Endothelial cell of umbilical vein (primary cell): ENCODE measurements at regions not wholly inside any gene's neighbourhood (a gene's known extent, or its start where the extent isn't known, plus 50 kb on each side); places are given as distances from the start of the nearest gene placed in this dataset.

Source experiments
- BruUV-seq: library from RNA; stranded (reverse); fragments of 400-500 nt; replicated peaks from 2 replicates; lab custom pipeline; 2021; lab: Mats Ljungman, UMichigan
- CTCF ChIA-PET: fragments of 300-600, 350-600 bp; sonication (Branson Sonifier 250); formaldehyde crosslinking; loops from one replicate; lab custom pipeline; 2021; ENCODE audit warnings: antibody characterized with exemption, inconsistent platforms; lab: Charles Lee
- POLR2A ChIA-PET: fragments of 300-600, 350-600 bp; sonication (Branson Sonifier 250); formaldehyde crosslinking; loops from one replicate; lab custom pipeline; 2021; ENCODE audit warnings: antibody characterized with exemption, inconsistent platforms; lab: Charles Lee
- DNase-seq: peaks from one replicate; pipeline ENCODE4 v3.0.0-alpha.2; 2011; ENCODE audit warnings: low read depth, low spot score
- FAIRE-seq: peaks from 2 replicates; lab custom pipeline; 2011; peaks lifted over from hg19 to GRCh38; lab: Jason Lieb, UNC
- H2AFZ ChIP-seq: 2 replicates; pipeline ENCODE4 v1.6.0; 2012; ENCODE audit warnings: low read depth, low read length, control low read depth, inconsistent platforms
- H3K27ac ChIP-seq: 2 replicates; pipeline ENCODE4 v1.5.1; 2011; ENCODE audit warnings: low read depth, mild to moderate bottlenecking, control low read depth, low read length, moderate library complexity; ENCODE audit not compliant: insufficient read depth
- H3K27me3 ChIP-seq, 2 experiments: 2 replicates each; pipeline versions ENCODE4 v1.6.0 to v1.6.1; 2011; ENCODE audit warnings: low read length in 2 of 2, mixed read lengths in 1 of 2; ENCODE audit not compliant: control insufficient read depth in 2 of 2, insufficient read depth in 2 of 2
- H3K36me3 ChIP-seq, 2 experiments: 2 replicates in 1 of 2; 3 replicates in 1 of 2; pipeline ENCODE4 v1.5.1; 2011; ENCODE audit warnings: low read length in 2 of 2, mild to moderate bottlenecking in 1 of 2, moderate library complexity in 1 of 2; ENCODE audit not compliant: control insufficient read depth in 2 of 2, insufficient read depth in 2 of 2; ENCODE audit errors: extremely low read depth in 1 of 2
- H3K4me1 ChIP-seq: 3 replicates; pipeline ENCODE4 v1.5.1; 2011; ENCODE audit warnings: mild to moderate bottlenecking, low read length; ENCODE audit not compliant: control insufficient read depth, insufficient read depth; ENCODE audit errors: extremely low read depth
- H3K4me2 ChIP-seq: 2 replicates; pipeline ENCODE4 v1.6.1; 2011; ENCODE audit warnings: low read length, control low read depth, mixed read lengths; ENCODE audit not compliant: insufficient read depth
- H3K4me3 ChIP-seq, 3 experiments: fragments of 200-600 bp in 1 of 3; sonication (generic), shearing (Covaris generic) in 1 of 3; replicated peaks in 1 of 3; 2 replicates each; pipeline ENCODE4 v1.5.1; 2011 to 2016; ENCODE audit warnings: control low read depth in 3 of 3, low read length in 3 of 3, mild to moderate bottlenecking in 2 of 3, inconsistent platforms in 1 of 3, low read depth in 1 of 3, moderate library complexity in 1 of 3; ENCODE audit not compliant: insufficient read depth in 1 of 3
- H3K79me2 ChIP-seq: 2 replicates; pipeline ENCODE4 v1.6.0; 2012; ENCODE audit warnings: low read length, inconsistent platforms; ENCODE audit not compliant: control insufficient read depth, insufficient read depth
- H3K9ac ChIP-seq: replicated peaks from 2 replicates; pipeline ENCODE3; 2011; ENCODE audit warnings: low read length, control low read depth; ENCODE audit not compliant: insufficient read depth; ENCODE audit errors: extremely low read depth
- H3K9me1 ChIP-seq: replicated peaks from 3 replicates; pipeline ENCODE4 v1.6.0; 2011; ENCODE audit warnings: mild to moderate bottlenecking, low read length; ENCODE audit not compliant: control insufficient read depth, insufficient read depth; ENCODE audit errors: extremely low read depth
- H3K9me3 ChIP-seq: replicated peaks from 2 replicates; pipeline ENCODE4 v1.5.1; 2012; ENCODE audit warnings: low read length, inconsistent platforms; ENCODE audit not compliant: control insufficient read depth, insufficient read depth
- H4K20me1 ChIP-seq: replicated peaks from 2 replicates; pipeline ENCODE3; 2011; ENCODE audit warnings: mild to moderate bottlenecking, low read length; ENCODE audit not compliant: control insufficient read depth, insufficient read depth; ENCODE audit errors: extremely low read depth
- EZH2 ChIP-seq: IDR thresholded peaks from 2 replicates; pipeline ENCODE4 v1.6.1; 2012; ENCODE audit warnings: borderline replicate concordance, low read depth, mild to moderate bottlenecking, moderate library complexity, low read length, inconsistent platforms; ENCODE audit not compliant: severe bottlenecking
- FOS ChIP-seq: IDR thresholded peaks from 2 replicates; pipeline ENCODE4 v1.6.1; 2011; ENCODE audit warnings: mild to moderate bottlenecking, low read length, moderate library complexity, borderline replicate concordance; ENCODE audit not compliant: insufficient read depth
- GATA2 ChIP-seq: IDR thresholded peaks from 2 replicates; pipeline ENCODE4 v1.7.0; 2011; ENCODE audit warnings: low read depth, mild to moderate bottlenecking, moderate library complexity, mixed read lengths, low read length; ENCODE audit not compliant: insufficient read length, insufficient read depth
- JUN ChIP-seq: IDR thresholded peaks from 2 replicates; pipeline ENCODE4 v1.6.1; 2011; ENCODE audit warnings: borderline replicate concordance, low read depth; ENCODE audit not compliant: insufficient read length, insufficient read depth
- POLR2A ChIP-seq: IDR thresholded peaks from 2 replicates; pipeline ENCODE4 v1.6.1; 2012; ENCODE audit warnings: low read depth, mild to moderate bottlenecking, control low read depth, low read length
- POLR2AphosphoS5 ChIP-seq: IDR thresholded peaks from 2 replicates; pipeline ENCODE4 v1.6.1; 2012; ENCODE audit warnings: low read depth, mild to moderate bottlenecking, control low read depth, low read length, moderate library complexity; ENCODE audit not compliant: insufficient read depth
- dilution Hi-C: fragments of 300-500 bp; cut with MboI; formaldehyde crosslinking; loops from one replicate; pipeline ENCODE4 v1.15.0; 2019; ENCODE audit warnings: low sequenced_read_pairs; ENCODE audit not compliant: extremely low pct_ligation_motif_present
- intact Hi-C: fragments of 100-400 bp; cut with micrococcal nuclease; formaldehyde crosslinking; loops from one replicate; pipeline ENCODE4 v1.10.0; 2022
- TF ChIP-seq, protein P1 (sequence below): IDR thresholded peaks from 2 replicates; pipeline ENCODE4 v1.6.1; 2011; ENCODE audit not compliant: insufficient read depth, insufficient read length
- TF ChIP-seq, protein P2 (sequence below), 2 donors: IDR thresholded peaks; 1 replicate in 1 of 2; 2 replicates in 1 of 2; pipeline ENCODE4 v1.5.1; 2011; ENCODE audit warnings: low read length in 2 of 2, mild to moderate bottlenecking in 2 of 2, moderate library complexity in 2 of 2, control low read depth in 1 of 2, inconsistent platforms in 1 of 2, low read depth in 1 of 2; ENCODE audit not compliant: insufficient read depth in 1 of 2; ENCODE audit errors: extremely low read depth in 1 of 2

DNA sequence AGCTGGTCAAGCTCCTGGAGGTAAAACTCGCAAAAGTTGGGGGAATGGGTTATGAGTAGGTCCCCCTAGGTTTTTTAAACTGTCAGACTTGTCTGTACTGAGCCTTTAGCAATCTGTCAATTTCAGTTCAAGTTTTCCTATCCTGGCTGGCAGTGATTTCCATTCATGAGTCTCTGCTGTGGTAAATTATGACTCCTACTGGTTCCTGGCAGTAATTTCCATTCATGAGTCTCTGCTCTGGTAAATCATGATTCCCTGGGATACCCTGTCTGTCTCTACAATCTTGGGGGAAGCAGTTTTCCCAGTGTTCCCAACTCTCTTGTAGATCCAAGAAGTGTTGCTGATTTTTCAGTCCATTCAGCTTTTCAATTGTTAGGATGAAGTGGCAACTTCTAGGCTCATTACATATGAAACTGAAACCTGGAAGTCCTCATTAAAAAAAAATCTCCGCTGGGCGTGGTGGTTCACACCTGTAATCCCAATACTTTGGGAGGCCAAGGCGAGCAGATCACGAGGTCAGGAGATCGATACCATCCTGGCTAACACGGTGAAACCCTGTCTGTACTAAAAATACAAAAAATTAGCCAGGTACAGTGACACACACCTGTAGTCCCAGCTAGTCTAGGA lies 91.3 kb upstream of the GPBP1 start:
- ChIA-PET CTCF (interaction anchor here (1.5 kb wide), 1 partner anchor 14 kb away, joined by 5 read pairs; no protein-coding TSS in a partner anchor), POLR2A (no interaction called here)
- no peaks in the 10 kb centered on the region for H3K9me1 ChIP-seq
- no peak overlapping the region for H3K4me2 ChIP-seq
- H3K27me3 ChIP-seq: peaks cover 0 to 4% of the 10 kb centered on the region in 2 experiments
- no peak overlapping the region for H3K4me3 ChIP-seq
- H3K9ac ChIP-seq: no peak overlapping the region
- H2AFZ ChIP-seq: no peak overlapping the region
- TF ChIP-seq, protein P1, sequence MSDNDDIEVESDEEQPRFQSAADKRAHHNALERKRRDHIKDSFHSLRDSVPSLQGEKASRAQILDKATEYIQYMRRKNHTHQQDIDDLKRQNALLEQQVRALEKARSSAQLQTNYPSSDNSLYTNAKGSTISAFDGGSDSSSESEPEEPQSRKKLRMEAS: no peak
- TF ChIP-seq FOS (no peak), POLR2A (no peak), JUN (no peak), GATA2 (no peak), EZH2 (no peak), POLR2AphosphoS5 (no peak)
- TF ChIP-seq, protein P2, sequence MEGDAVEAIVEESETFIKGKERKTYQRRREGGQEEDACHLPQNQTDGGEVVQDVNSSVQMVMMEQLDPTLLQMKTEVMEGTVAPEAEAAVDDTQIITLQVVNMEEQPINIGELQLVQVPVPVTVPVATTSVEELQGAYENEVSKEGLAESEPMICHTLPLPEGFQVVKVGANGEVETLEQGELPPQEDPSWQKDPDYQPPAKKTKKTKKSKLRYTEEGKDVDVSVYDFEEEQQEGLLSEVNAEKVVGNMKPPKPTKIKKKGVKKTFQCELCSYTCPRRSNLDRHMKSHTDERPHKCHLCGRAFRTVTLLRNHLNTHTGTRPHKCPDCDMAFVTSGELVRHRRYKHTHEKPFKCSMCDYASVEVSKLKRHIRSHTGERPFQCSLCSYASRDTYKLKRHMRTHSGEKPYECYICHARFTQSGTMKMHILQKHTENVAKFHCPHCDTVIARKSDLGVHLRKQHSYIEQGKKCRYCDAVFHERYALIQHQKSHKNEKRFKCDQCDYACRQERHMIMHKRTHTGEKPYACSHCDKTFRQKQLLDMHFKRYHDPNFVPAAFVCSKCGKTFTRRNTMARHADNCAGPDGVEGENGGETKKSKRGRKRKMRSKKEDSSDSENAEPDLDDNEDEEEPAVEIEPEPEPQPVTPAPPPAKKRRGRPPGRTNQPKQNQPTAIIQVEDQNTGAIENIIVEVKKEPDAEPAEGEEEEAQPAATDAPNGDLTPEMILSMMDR (IDR thresholded peaks at IDR 0.05; ENCODE audit: extremely low read depth in 1 of 2, insufficient read depth in 1 of 2, low read depth in 1 of 2, low read length in 2 of 2): peak in 1 of 2 donors; percentile 21
- no TSS peak for BruUV-seq
- H3K4me1 ChIP-seq: no peaks in the 10 kb centered on the region
- FAIRE-seq: no peak
- intact Hi-C loops (no loop called here), dilution Hi-C loops (no loop called here)
- no peaks in the 10 kb centered on the region for H3K36me3 ChIP-seq
- H3K79me2 ChIP-seq: no peaks in the 10 kb centered on the region
- peak; percentile 32 for DNase-seq
- H3K9me3 ChIP-seq: no peaks in the 10 kb centered on the region
- H4K20me1 ChIP-seq: no peaks in the 10 kb centered on the region
- no peak overlapping the region for H3K27ac ChIP-seq
